HG03521 (cell line): ENCODE measurements at regions not wholly inside any gene's neighbourhood (a gene's known extent, or its start where the extent isn't known, plus 50 kb on each side); places are given as distances from the start of the nearest gene placed in this dataset.

Experiments
- ATAC-seq: cut with Tn5 transposase; IDR thresholded peaks from one replicate; pipeline ENCODE4 v1.9.1; 2021; ENCODE audit warnings: mild to moderate bottlenecking, moderate library complexity; ENCODE audit not compliant: unreplicated experiment

GRCh38 chr2:60329225-60329624, 224.2 kb downstream of the BCL11A start:
- ATAC-seq = no peak

- ATAC-seq = no peak
Measured at GRCh38 chr2:60324536-60324935, 228.9 kb downstream of the BCL11A start.

GRCh38 chr2:60321816-60322215, 231.6 kb downstream of the BCL11A start:
- ATAC-seq = no peak

- no peak for ATAC-seq
Measured at GRCh38 chr2:60320724-60321123, 232.7 kb downstream of the BCL11A start.

- ATAC-seq = no peak
Measured at GRCh38 chr2:60319031-60319547, 234.4 kb downstream of the BCL11A start.

GRCh38 chr2:60318544-60318943, 234.9 kb downstream of the BCL11A start:
- ATAC-seq = no peak

GRCh38 chr2:60317844-60318243, 235.6 kb downstream of the BCL11A start:
- peak; percentile 69 for ATAC-seq

- ATAC-seq = no peak
Measured at GRCh38 chr2:60317034-60317386, 236.4 kb downstream of the BCL11A start.

GRCh38 chr2:60316381-60317033, 236.9 kb downstream of the BCL11A start:
- ATAC-seq = no peak

GRCh38 chr2:60313470-60314172, 239.8 kb downstream of the BCL11A start:
- ATAC-seq = peak; percentile 34

- ATAC-seq = peak; percentile 68
Measured at GRCh38 chr2:60312618-60313017, 240.8 kb downstream of the BCL11A start.

- no peak for ATAC-seq
Measured at GRCh38 chr2:60311524-60311923, 241.9 kb downstream of the BCL11A start.

GRCh38 chr2:60309941-60310660, 243.4 kb downstream of the BCL11A start:
- ATAC-seq = no peak

GRCh38 chr2:60309336-60309735, 244.1 kb downstream of the BCL11A start:
- ATAC-seq = no peak

- no peak for ATAC-seq
Measured at GRCh38 chr2:60306267-60306861, 247.1 kb downstream of the BCL11A start.

GRCh38 chr2:60303680-60304079, 249.8 kb downstream of the BCL11A start:
- no peak for ATAC-seq

GRCh38 chr2:60302377-60303126, 250.9 kb downstream of the BCL11A start:
- no peak for ATAC-seq

GRCh38 chr2:60301726-60302125, 251.7 kb downstream of the BCL11A start:
- ATAC-seq = no peak

GRCh38 chr2:60299179-60299578, 254.3 kb downstream of the BCL11A start:
- no peak for ATAC-seq

- no peak for ATAC-seq
Measured at GRCh38 chr2:60298006-60298696, 255.3 kb downstream of the BCL11A start.
